ENCODE measurements at regions not wholly inside any gene's neighbourhood (a gene's known extent, or its start where the extent isn't known, plus 50 kb on each side); places are given as distances from the start of the nearest gene placed in this dataset.

- no peak overlapping the region for H3K4me3 Mint-ChIP-seq
- no peaks in the 10 kb centered on the region for H3K4me1 Mint-ChIP-seq
- H3K27ac Mint-ChIP-seq (ENCODE audit: unreplicated experiment), result no peak overlapping the region
- no peaks in the 10 kb centered on the region for H3K36me3 Mint-ChIP-seq (ENCODE audit: low read depth)
- TF ChIP-seq CTCF (conservative IDR thresholded peaks at IDR 0.05), result no peak
- H3K27me3 Mint-ChIP-seq (ENCODE audit: low read depth), result no peaks in the 10 kb centered on the region
- DNase-seq (ENCODE audit: low read depth, low spot score), result no peak
- peaks cover 3% of the 10 kb centered on the region for H3K9me3 Mint-ChIP-seq
Observed at GRCh38 chrX:122245175-122245574, 938.9 kb upstream of the GRIA3 start.

GRCh38 chrX:122245943-122246342 lies 938.1 kb upstream of the GRIA3 start:
- TF ChIP-seq CTCF (conservative IDR thresholded peaks at IDR 0.05), result no peak
- no peaks in the 10 kb centered on the region for H3K36me3 Mint-ChIP-seq (ENCODE audit: low read depth)
- no peaks in the 10 kb centered on the region for H3K27me3 Mint-ChIP-seq (ENCODE audit: low read depth)
- no peak for DNase-seq (ENCODE audit: low read depth, low spot score)
- H3K4me1 Mint-ChIP-seq, result no peaks in the 10 kb centered on the region
- peaks cover under 1% of the 10 kb centered on the region for H3K9me3 Mint-ChIP-seq
- H3K4me3 Mint-ChIP-seq, result no peak overlapping the region
- no peak overlapping the region for H3K27ac Mint-ChIP-seq (ENCODE audit: unreplicated experiment)

- no peak for TF ChIP-seq CTCF (conservative IDR thresholded peaks at IDR 0.05)
- DNase-seq (ENCODE audit: low read depth, low spot score), result no peak
- Mint-ChIP-seq H3K27me3 (ENCODE audit: low read depth) (no peaks in the 10 kb centered on the region), H3K4me3 (no peak overlapping the region), H3K4me1 (no peaks in the 10 kb centered on the region), H3K9me3 (no peaks in the 10 kb centered on the region), H3K27ac (ENCODE audit: unreplicated experiment) (no peak overlapping the region), H3K36me3 (ENCODE audit: low read depth) (no peaks in the 10 kb centered on the region)
Observed at GRCh38 chrX:122246937-122247336, 937.1 kb upstream of the GRIA3 start.

- TF ChIP-seq CTCF (conservative IDR thresholded peaks at IDR 0.05), result no peak
- Mint-ChIP-seq H3K4me3 (no peak overlapping the region), H3K36me3 (ENCODE audit: low read depth) (no peaks in the 10 kb centered on the region), H3K9me3 (no peaks in the 10 kb centered on the region), H3K4me1 (no peaks in the 10 kb centered on the region), H3K27ac (ENCODE audit: unreplicated experiment) (no peak overlapping the region), H3K27me3 (ENCODE audit: low read depth) (no peaks in the 10 kb centered on the region)
- DNase-seq (ENCODE audit: low read depth, low spot score), result no peak
Observed at GRCh38 chrX:122248681-122249080, 935.4 kb upstream of the GRIA3 start.

- Mint-ChIP-seq H3K27ac (ENCODE audit: unreplicated experiment) (no peak overlapping the region), H3K27me3 (ENCODE audit: low read depth) (no peaks in the 10 kb centered on the region), H3K4me1 (no peaks in the 10 kb centered on the region), H3K36me3 (ENCODE audit: low read depth) (no peaks in the 10 kb centered on the region), H3K9me3 (peaks cover 3% of the 10 kb centered on the region), H3K4me3 (no peak overlapping the region)
- no peak for DNase-seq (ENCODE audit: low read depth, low spot score)
- no peak for TF ChIP-seq CTCF (conservative IDR thresholded peaks at IDR 0.05)
Observed at GRCh38 chrX:122252454-122252853, 931.6 kb upstream of the GRIA3 start.

GRCh38 chrX:122268353-122268752 lies 915.7 kb upstream of the GRIA3 start:
- Mint-ChIP-seq H3K27me3 (ENCODE audit: low read depth) (no peaks in the 10 kb centered on the region), H3K27ac (ENCODE audit: unreplicated experiment) (no peak overlapping the region), H3K9me3 (peaks cover 20% of the 10 kb centered on the region), H3K36me3 (ENCODE audit: low read depth) (peaks cover 7% of the 10 kb centered on the region), H3K4me1 (no peaks in the 10 kb centered on the region), H3K4me3 (no peak overlapping the region)
- TF ChIP-seq CTCF (conservative IDR thresholded peaks at IDR 0.05), result no peak
- no peak for DNase-seq (ENCODE audit: low read depth, low spot score)

All from neural crest cell (in vitro differentiated cells).